Activated B cell treated with CpG ODN at 0.5 μM for 24 hours (primary cell): ENCODE measurements at regions not wholly inside any gene's neighbourhood (a gene's known extent, or its start where the extent isn't known, plus 50 kb on each side); places are given as distances from the start of the nearest gene placed in this dataset.
"Not testable (repeated sequence)": the region's sequence is repeated elsewhere in the genome, so short reads cannot be mapped to it uniquely, and the experiment has no call there.

ENCODE experiments used
- ATAC-seq: fragments of 200-7000 bp; cut with Tn5 transposase; one replicate; pipeline ENCODE4 v1.10.0; 2021; ENCODE audit warnings: low read depth, mild to moderate bottlenecking, moderate library complexity
- CTCF ChIA-PET: fragments of 350-600 bp; sonication (Branson Sonifier 250); formaldehyde crosslinking; loops from one replicate; lab custom pipeline; 2021; ENCODE audit warnings: antibody characterized with exemption; lab: Charles Lee
- POLR2A ChIA-PET: fragments of 350-600 bp; sonication (Branson Sonifier 250); formaldehyde crosslinking; loops from one replicate; lab custom pipeline; 2021; ENCODE audit warnings: antibody characterized with exemption; lab: Charles Lee
- DNase-seq: peaks from one replicate; pipeline ENCODE4 v3.0.0; 2022
- H3K27ac Mint-ChIP-seq: one replicate; pipeline ENCODE4 v1.8.0; 2020; ENCODE audit warnings: mixed read lengths
- H3K27me3 Mint-ChIP-seq: one replicate; pipeline ENCODE4 v1.8.0; 2021; ENCODE audit warnings: mixed read lengths
- H3K36me3 Mint-ChIP-seq: one replicate; pipeline ENCODE4 v1.8.0; 2021; ENCODE audit warnings: low read depth, mixed read lengths
- H3K4me1 Mint-ChIP-seq: one replicate; pipeline ENCODE4 v1.8.0; 2021; ENCODE audit warnings: mixed read lengths
- H3K4me3 Mint-ChIP-seq: one replicate; pipeline ENCODE4 v1.8.0; 2020; ENCODE audit warnings: mild to moderate bottlenecking, mixed read lengths
- H3K9me3 Mint-ChIP-seq: one replicate; pipeline ENCODE4 v1.8.0; 2020; ENCODE audit warnings: mixed read lengths
- intact Hi-C: fragments of 100-400 bp; cut with micrococcal nuclease; formaldehyde crosslinking; loops from one replicate; pipeline ENCODE4 v1.15.1; 2024
- TF ChIP-seq, protein P1 (sequence below): fragments of 200-600 bp; IDR thresholded peaks from one replicate; pipeline ENCODE4 v1.8.0; 2022; ENCODE audit warnings: antibody characterized with exemption, mild to moderate bottlenecking

DNA sequence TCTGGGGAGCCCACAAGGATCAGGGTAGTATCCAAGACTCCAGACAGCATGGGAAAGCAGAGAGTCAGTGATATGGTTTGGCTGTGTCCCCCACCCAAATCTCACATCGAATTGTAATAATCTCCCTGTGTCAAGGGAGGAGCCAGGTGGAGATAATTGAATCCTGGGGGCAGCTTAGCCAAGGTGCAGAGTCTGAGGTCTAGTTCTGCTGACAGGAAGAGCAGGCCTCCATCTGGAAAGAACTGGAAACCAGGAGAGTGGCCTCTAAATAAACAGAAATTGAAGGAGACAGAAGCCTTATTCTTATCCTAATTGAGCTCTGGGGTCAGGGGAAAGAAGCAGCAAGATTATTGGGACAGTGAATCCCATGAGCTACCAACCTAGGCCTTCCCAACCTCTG lies 146.7 kb upstream of the NRP1 start:
- Mint-ChIP-seq H3K36me3 (no peaks in the 10 kb centered on the region), H3K9me3 (no peaks in the 10 kb centered on the region), H3K4me1 (no peaks in the 10 kb centered on the region), H3K27me3 (no peaks in the 10 kb centered on the region), H3K4me3 (no peak overlapping the region), H3K27ac (no peak overlapping the region)
- POLR2A ChIA-PET = no interaction called here
- no peak for DNase-seq
- ATAC-seq = no peak
- CTCF ChIA-PET = no interaction called here
- intact Hi-C loops = no loop called here
- TF ChIP-seq, protein P1, sequence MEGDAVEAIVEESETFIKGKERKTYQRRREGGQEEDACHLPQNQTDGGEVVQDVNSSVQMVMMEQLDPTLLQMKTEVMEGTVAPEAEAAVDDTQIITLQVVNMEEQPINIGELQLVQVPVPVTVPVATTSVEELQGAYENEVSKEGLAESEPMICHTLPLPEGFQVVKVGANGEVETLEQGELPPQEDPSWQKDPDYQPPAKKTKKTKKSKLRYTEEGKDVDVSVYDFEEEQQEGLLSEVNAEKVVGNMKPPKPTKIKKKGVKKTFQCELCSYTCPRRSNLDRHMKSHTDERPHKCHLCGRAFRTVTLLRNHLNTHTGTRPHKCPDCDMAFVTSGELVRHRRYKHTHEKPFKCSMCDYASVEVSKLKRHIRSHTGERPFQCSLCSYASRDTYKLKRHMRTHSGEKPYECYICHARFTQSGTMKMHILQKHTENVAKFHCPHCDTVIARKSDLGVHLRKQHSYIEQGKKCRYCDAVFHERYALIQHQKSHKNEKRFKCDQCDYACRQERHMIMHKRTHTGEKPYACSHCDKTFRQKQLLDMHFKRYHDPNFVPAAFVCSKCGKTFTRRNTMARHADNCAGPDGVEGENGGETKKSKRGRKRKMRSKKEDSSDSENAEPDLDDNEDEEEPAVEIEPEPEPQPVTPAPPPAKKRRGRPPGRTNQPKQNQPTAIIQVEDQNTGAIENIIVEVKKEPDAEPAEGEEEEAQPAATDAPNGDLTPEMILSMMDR = no peak

DNA sequence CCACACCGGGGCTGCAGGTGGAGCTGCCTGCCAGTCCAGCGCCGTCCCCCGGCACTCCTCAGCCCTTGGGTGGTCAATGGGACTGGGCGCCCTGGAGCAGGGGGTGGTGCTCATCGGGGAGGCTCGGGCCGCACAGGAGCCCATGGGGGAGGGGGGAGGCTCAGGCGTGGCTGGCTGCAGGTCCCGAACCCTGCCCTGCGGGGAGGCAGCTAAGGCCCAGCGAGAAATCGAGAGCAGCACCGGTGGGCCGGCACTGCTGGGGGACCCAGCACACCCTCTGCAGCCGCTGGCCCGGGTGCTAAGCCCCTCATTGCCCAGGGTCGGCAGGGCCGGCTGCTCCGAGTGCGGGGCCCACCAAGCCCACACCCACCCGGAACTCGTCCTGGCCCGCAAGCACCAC lies 145.9 kb upstream of the NRP1 start:
- DNase-seq, H3K27ac Mint-ChIP-seq, H3K36me3 Mint-ChIP-seq, ATAC-seq, intact Hi-C loops, H3K9me3 Mint-ChIP-seq, H3K27me3 Mint-ChIP-seq, H3K4me1 Mint-ChIP-seq, H3K4me3 Mint-ChIP-seq, POLR2A ChIA-PET, CTCF ChIA-PET: not testable (repeated sequence)

DNA sequence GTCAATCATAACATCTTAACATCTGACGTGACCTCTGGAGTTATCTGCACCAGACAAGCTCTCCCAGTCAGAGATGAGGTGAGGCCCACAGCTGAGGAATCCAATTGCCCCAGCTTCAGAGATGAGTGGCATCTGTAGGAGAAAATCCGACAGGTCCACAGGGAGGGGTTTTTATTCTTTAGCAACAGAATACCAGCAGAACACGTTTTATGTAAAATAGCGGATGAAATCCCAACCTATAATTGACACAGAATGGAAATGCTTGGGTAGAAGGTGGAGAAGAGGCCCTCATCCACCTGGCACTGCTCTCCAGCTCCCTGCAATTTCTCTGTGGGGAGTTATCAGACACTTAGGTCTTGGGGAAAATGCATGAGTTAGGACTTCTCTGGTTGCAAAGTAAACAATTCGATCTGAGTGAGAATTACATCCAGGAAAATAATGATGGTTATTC lies 144.2 kb upstream of the NRP1 start:
- DNase-seq (no peak), ATAC-seq (no peak)
- ChIA-PET POLR2A (no interaction called here), CTCF (no interaction called here)
- Mint-ChIP-seq H3K4me3 (no peak overlapping the region), H3K4me1 (no peaks in the 10 kb centered on the region), H3K36me3 (no peaks in the 10 kb centered on the region), H3K27me3 (no peaks in the 10 kb centered on the region), H3K27ac (no peak overlapping the region), H3K9me3 (peaks cover 5% of the 10 kb centered on the region)
- intact Hi-C loops = no loop called here
- TF ChIP-seq, protein P1 = no peak

DNA sequence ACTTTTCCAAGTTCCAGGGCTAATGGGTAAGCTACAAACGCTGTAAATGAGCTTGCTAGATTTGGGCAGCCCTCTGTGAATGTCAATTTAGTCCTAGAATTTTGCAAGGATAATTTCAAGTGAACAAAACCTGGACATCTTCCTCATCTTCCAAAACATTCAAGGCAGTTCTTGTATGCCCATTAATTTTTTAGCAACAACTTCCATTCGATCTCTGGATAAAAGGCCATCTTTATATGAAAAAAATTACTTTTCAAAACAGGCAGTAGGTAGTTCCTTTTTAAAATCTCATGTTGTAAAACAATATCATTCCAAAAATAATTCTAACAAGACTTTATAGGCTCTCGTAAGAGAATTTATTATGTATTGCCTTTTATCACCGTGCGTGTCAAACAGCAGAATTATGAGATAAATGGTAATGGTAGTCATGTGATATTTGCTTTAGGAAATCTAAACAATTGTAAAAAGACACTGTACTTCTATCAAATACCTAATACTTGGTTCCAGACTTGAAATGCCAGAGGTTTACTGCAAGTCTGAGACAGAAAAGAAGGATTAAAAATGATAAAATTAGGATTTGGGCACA lies 143.7 kb upstream of the NRP1 start:
- no peak overlapping the region for H3K4me3 Mint-ChIP-seq
- POLR2A ChIA-PET = no interaction called here
- no peak for DNase-seq
- H3K9me3 Mint-ChIP-seq = peaks cover 8% of the 10 kb centered on the region
- ATAC-seq = no peak
- TF ChIP-seq, protein P1 = no peak
- no peaks in the 10 kb centered on the region for H3K36me3 Mint-ChIP-seq
- CTCF ChIA-PET = no interaction called here
- H3K27ac Mint-ChIP-seq = no peak overlapping the region
- H3K4me1 Mint-ChIP-seq = no peaks in the 10 kb centered on the region
- intact Hi-C loops = no loop called here
- no peaks in the 10 kb centered on the region for H3K27me3 Mint-ChIP-seq

DNA sequence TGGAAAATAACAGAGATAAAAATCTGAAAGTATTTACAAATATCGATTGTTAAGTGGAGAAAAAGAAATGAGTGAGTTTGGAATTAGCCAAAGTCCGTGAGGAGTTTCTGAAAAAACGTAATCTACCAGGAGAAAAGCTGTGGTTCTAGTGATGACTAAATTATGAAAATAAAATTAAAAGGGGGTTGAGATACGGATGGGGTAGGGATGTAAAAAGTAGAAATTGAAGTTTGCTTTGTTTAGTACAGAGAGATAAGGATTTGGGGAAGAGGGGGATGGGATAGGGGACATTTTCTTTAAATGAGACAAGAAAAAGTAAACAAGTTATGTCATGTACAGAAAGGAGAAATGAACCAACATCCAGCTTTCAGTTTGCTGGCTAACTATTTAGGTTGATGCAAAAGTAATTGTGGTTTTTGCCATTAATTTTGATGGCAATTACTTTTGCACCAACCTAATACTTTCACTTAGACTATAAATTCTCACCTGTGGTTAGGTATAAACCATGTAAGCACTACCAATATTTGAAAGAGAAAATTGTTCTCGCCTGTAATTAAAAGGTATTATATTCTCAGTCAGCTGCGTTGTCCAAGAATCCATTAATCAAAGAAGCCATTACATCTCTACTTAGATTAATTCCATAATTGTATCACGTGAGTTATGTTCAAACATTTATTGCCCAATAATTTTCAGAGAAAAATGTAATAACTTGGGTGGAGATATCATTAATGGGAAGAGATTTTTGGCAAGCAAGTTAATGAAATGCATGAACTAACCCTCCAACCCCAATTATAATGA lies 143.0 kb upstream of the NRP1 start:
- DNase-seq = no peak
- Mint-ChIP-seq H3K36me3 (no peaks in the 10 kb centered on the region), H3K27me3 (no peaks in the 10 kb centered on the region), H3K4me3 (no peak overlapping the region), H3K4me1 (no peaks in the 10 kb centered on the region), H3K27ac (no peak overlapping the region), H3K9me3 (peaks cover 8% of the 10 kb centered on the region)
- no peak for ATAC-seq
- TF ChIP-seq, protein P1 = no peak
- ChIA-PET POLR2A (no interaction called here), CTCF (no interaction called here)
- intact Hi-C loops = no loop called here
